ENCODE measurements at regions not wholly inside any gene's neighbourhood (a gene's known extent, or its start where the extent isn't known, plus 50 kb on each side); places are given as distances from the start of the nearest gene placed in this dataset.
"Not testable (repeated sequence)": the region's sequence is repeated elsewhere in the genome, so short reads cannot be mapped to it uniquely, and the experiment has no call there.

GRCh38 chr1:194644528-194644927, 1458.1 kb upstream of the B3GALT2 start:
- H3K36me3 ChIP-seq = no peaks in the 10 kb centered on the region
- no peaks in the 10 kb centered on the region for H3K27me3 ChIP-seq
- TF ChIP-seq CTCF (IDR thresholded peaks at IDR 0.05) (no peak), POLR2AphosphoS5 (IDR thresholded peaks at IDR 0.05) (no peak), POLR2A (IDR thresholded peaks at IDR 0.05) (no peak), EP300 (IDR thresholded peaks at IDR 0.05) (no peak)
- no peaks in the 10 kb centered on the region for H3K4me1 ChIP-seq
- no peak overlapping the region for H3K27ac ChIP-seq
- no peaks in the 10 kb centered on the region for H3K9me3 ChIP-seq
- WGBS = 74% methylated on average over 1 of the region's 1 CpG
- DNase-seq (ENCODE audit: low spot score in 2 of 2) = no peak
- no peak overlapping the region for H3K4me3 ChIP-seq

DNA sequence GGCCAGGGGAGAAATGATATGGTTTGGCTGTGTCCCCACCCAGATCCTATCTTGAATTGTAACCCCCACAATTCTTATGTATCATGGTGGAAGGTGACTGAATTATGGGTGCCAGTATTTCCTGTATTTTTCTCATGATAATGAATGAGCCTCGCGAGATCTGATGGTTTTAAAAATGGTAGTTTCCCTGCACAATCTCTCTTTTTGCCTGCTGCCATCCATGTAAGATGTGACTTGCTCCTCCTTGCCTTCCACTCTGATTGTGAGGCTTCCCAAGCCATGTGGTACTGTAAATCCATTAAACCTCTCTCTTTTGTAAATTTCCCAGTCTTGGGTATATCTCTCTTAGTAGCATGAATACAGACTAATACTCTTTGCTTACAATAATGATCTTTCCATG, 1453.9 kb upstream of the B3GALT2 start:
- Histone ChIP-seq H3K36me3 (no peaks in the 10 kb centered on the region), H3K27ac (no peak overlapping the region), H3K4me3 (no peak overlapping the region), H3K27me3 (no peaks in the 10 kb centered on the region), H3K4me1 (no peaks in the 10 kb centered on the region), H3K9me3 (no peaks in the 10 kb centered on the region)
- TF ChIP-seq EP300 (IDR thresholded peaks at IDR 0.05) = no peak
- TF ChIP-seq CTCF (IDR thresholded peaks at IDR 0.05) = no peak
- TF ChIP-seq POLR2AphosphoS5 (IDR thresholded peaks at IDR 0.05) = no peak
- WGBS = 97% methylated on average over 2 of the region's 2 CpGs
- DNase-seq (ENCODE audit: low spot score in 2 of 2) = no peak

GRCh38 chr1:194629011-194629410, 1442.6 kb upstream of the B3GALT2 start:
- H3K4me3 ChIP-seq = no peak overlapping the region
- no peaks in the 10 kb centered on the region for H3K27me3 ChIP-seq
- TF ChIP-seq POLR2AphosphoS5 (IDR thresholded peaks at IDR 0.05) (no peak), EP300 (IDR thresholded peaks at IDR 0.05) (no peak), POLR2A (IDR thresholded peaks at IDR 0.05) (no peak), CTCF (IDR thresholded peaks at IDR 0.05) (no peak)
- H3K4me1 ChIP-seq = no peaks in the 10 kb centered on the region
- no peak for DNase-seq (ENCODE audit: low spot score in 2 of 2)
- H3K9me3 ChIP-seq = peaks cover 4% of the 10 kb centered on the region
- no peaks in the 10 kb centered on the region for H3K36me3 ChIP-seq
- H3K27ac ChIP-seq = no peak overlapping the region
- WGBS = 61% methylated on average over 2 of the region's 2 CpGs

GRCh38 chr1:194624833-194625232, 1438.4 kb upstream of the B3GALT2 start:
- H3K9me3 ChIP-seq = peaks cover 4% of the 10 kb centered on the region
- H3K4me1 ChIP-seq = no peaks in the 10 kb centered on the region
- no peak for DNase-seq (ENCODE audit: low spot score in 2 of 2)
- WGBS = 100% methylated on average over 4 of the region's 4 CpGs
- no peak overlapping the region for H3K27ac ChIP-seq
- H3K4me3 ChIP-seq = no peak overlapping the region
- TF ChIP-seq POLR2A (IDR thresholded peaks at IDR 0.05) = no peak
- no peaks in the 10 kb centered on the region for H3K27me3 ChIP-seq
- H3K36me3 ChIP-seq = no peaks in the 10 kb centered on the region

- no peak for DNase-seq (ENCODE audit: low spot score in 2 of 2)
- H3K4me1 ChIP-seq = no peaks in the 10 kb centered on the region
- peaks cover 8% of the 10 kb centered on the region for H3K9me3 ChIP-seq
- no peaks in the 10 kb centered on the region for H3K27me3 ChIP-seq
- TF ChIP-seq CTCF (IDR thresholded peaks at IDR 0.05) (no peak), EP300 (IDR thresholded peaks at IDR 0.05) (no peak), POLR2A (IDR thresholded peaks at IDR 0.05) (no peak), POLR2AphosphoS5 (IDR thresholded peaks at IDR 0.05) (no peak)
- no peaks in the 10 kb centered on the region for H3K36me3 ChIP-seq
- H3K4me3 ChIP-seq = no peak overlapping the region
- H3K27ac ChIP-seq = no peak overlapping the region
- 90% methylated on average over 2 of the region's 2 CpGs for WGBS
These were observed 1431.7 kb upstream of the B3GALT2 start for GRCh38 chr1:194618101-194618500.

GRCh38 chr1:194617272-194617671, 1430.9 kb upstream of the B3GALT2 start:
- H3K9me3 ChIP-seq; DNase-seq (ENCODE audit: low spot score in 2 of 2); H3K4me3 ChIP-seq; H3K27me3 ChIP-seq; H3K36me3 ChIP-seq; H3K4me1 ChIP-seq; H3K27ac ChIP-seq: not testable (repeated sequence)
- 92% methylated on average over 6 of the region's 6 CpGs for WGBS
